Hematopoietic multipotent progenitor cell treated with erythropoietin and hydrocortisone succinate and interleukin-3 and kit ligand, for 15 days (in vitro differentiated cells): ENCODE measurements at regions not wholly inside any gene's neighbourhood (a gene's known extent, or its start where the extent isn't known, plus 50 kb on each side); places are given as distances from the start of the nearest gene placed in this dataset.
A peak's percentile ranks its signal among the peaks of the same experiment; 100 is the strongest.
"Not testable (repeated sequence)": the region's sequence is repeated elsewhere in the genome, so short reads cannot be mapped to it uniquely, and the experiment has no call there.

Experiments used
- DNase-seq: peaks from one replicate; pipeline ENCODE4 v3.0.0-alpha.2; 2015; ENCODE audit warnings: low spot score

DNA sequence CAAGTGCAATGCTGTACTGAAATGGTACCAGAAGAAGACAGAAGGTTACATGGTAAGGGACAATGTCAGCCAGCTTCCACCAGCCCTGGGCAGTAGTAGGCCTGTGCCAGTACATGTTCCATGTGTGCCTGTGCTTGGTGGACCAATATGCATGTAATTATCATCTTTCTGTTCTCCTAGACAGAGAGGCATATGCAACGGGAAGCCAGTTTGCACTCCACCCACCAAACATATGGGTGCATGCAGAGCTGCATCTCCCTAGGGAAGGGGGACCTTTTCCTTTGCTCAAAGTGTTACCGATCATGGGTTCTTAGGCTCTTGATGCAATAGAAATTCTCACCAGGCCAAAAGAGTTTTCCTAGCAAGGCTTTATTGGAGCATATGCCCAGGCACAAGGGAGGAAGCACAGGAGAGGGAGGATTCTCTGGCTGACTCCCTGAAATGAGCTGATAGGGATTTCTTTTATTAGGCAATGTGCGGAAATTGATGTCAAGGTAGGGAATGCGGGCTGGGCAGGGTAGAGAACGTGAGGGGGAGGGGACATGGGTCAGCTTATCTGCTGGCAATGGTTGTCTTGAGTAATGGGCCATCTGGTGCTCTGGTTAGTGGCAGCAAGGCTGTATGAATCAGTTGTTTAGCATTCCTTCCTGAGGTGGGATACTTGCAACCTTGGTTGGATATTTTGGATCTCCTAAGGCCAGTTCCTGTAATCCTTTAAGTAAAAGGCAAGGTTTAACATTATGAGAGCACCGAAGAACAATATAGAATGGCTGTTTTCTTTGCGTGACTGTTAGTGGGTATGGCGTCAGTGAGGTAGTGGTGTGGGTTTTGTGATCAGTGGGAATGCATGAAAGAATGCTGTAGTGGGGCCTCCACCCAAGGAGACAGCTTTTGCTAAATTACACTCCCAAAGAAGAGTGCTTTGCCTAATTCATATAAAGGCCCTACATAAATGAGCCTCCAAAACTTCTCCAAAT, 102.5 kb downstream of the CDRT15L2 start:
- not testable (repeated sequence) for DNase-seq

DNA sequence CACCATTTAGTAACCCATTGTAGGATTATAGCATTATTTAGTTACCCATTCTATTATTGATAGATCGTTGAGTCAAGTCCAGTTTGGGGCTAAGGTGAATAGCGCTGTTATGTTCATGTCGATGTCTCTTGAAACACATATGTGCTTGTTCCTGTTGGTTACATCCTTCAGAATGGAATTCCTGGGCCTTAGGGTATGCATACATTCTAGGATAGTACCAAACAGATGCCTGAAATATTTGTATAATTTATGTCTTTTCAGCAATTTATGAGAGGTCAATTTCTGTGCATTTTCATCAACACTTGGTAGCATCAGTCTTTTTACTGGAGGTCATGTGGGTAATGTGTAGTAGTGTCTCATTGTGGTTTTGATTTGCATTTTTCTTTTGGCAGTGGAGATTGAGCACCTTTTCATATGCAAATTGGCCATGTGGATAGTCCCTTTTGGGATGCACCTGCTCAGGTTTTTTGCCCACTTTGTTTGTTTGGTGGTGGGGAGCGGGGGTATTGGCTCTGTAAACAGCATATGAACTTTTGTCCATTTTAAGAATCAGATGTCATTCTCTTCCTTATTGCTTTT, 104.2 kb downstream of the CDRT15L2 start:
- DNase-seq, result not testable (repeated sequence)

DNA sequence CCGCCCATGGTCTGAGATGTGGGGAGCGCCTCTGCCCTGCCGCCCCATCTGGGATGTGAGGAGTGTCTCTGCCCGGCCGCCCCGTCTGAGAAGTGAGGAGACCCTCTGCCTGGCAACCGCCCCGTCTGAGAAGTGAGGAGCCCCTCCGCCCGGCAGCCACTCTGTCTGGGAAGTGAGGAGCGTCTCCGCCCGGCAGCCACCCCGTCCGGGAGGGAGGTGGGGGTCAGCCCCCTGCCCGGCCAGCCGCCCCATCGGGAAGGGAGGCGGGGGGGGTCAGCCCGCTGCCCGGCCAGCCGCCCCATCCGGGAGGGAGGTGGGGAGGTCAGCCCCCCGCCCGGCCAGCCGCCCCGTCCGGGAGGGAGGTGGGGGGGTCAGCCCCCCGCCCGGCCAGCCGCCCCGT, 105.5 kb downstream of the CDRT15L2 start:
- not testable (repeated sequence) for DNase-seq

DNA sequence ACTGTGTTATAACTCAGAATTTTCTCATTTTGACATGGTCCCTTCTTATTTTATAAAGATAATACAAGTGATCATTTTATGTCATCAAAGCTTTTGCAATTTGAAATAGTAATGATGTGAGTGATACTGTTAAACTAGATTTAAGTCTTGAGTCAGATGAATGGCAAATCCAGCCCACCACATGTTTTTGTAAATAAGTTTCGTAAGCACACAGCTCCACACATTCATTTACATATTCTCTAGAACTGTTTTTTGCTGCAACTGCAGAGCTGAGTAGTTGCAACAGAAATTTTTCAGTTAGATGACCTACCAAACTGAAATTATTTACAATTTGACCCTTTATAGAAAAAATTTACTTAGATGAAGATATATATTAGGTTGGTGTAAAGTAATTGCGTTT, 108.1 kb downstream of the CDRT15L2 start:
- not testable (repeated sequence) for DNase-seq

DNA sequence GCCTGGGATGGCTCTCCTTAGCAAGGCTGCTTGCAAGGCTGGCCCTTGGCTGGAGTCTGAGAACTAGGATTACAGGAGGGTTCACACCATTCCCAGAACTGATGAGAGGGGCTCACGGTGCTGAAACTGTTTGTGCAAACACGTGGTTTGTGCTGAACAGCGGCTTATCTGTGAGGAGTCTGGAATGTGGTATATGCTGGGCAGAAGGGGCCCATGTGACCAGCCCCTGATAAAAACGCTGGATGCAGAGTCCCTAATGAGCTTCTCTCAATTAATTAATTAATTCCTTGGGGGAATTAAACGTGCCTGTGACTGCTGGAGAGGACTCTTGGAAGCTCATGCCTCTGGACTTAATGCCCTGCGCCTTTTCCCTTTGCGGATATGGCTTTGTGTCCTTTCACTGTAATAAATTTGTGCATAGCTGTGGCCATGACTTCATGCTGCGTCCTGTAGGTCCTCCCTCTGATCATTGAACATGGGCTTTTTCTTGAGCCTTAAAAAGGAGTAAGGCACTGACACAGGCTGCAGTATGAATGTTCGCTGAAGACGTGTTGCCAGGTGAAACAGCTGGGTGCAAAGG, 109.7 kb downstream of the CDRT15L2 start:
- not testable (repeated sequence) for DNase-seq

DNA sequence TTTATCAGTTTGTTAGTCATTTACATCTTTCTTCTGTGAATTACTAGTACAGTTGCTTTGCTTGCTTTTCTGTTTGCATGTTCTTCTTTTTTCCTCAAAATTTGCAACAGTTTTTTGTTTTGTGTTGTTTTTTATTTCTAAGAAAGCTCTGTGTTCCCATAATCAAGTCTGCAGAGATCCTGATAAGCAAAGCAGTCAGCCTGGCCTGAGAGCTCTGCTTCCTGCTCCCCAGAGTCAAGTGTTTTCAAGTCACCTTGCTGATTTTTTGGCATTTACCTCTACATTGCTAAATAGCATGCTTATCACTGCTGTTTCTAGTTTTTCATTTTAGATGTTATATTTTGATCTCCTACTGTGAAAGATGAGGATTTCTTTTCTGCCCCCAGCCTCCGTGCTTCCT, 113.2 kb downstream of the CDRT15L2 start:
- DNase-seq, result peak; percentile 4

DNA sequence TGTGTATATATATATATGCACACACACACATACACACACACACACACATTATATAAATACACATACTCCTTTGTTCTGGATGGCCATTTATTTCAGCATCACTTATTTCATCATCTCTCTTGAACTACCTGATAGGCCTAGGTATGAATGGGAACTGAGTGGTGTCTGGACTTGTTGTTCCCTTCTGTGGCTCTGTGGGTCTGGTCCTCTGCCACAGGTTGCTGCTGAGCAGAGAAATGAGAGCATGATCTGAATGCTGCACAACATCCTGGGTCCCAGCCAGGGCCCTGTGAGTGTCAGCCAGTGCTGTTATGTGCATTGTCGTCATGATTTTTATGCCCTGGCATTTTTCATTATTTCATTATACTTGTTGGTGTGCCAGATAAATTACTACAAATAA, 116.3 kb downstream of the CDRT15L2 start:
- not testable (repeated sequence) for DNase-seq

DNA sequence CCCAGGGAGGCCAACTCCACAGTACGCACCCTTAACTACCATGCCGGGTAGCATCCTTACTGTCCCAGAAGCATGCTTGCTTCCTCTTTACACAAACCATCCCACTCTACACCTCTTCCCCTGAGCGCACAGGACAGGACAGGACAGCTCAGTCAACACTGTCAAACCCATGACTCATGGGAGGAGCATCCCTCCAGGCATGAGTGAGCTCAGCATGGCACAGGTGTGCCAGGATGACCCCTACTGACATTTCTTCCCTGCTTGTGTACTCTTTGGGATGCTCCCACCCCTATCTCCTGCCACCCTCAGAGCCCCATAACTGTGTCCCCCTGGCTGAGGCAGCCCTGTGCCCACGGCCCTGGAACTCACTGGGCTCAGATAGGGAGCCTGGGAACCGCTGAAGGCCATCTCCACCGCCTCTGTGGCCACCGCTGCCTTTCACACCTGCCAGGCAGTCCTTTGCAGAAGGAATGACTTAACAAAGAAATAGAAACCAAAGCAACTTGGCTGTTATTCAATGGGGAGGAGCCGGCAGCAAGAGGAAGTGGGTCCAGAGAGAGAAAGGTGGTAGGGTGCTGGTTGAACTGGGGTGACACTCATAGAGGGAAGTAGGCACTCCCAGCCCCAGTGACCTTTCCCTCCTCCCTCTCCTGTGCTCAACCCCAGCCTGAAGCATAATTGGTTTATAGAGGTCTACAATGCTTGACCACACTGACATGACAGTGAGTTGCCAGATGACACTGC, 119.1 kb downstream of the CDRT15L2 start:
- not testable (repeated sequence) for DNase-seq

DNA sequence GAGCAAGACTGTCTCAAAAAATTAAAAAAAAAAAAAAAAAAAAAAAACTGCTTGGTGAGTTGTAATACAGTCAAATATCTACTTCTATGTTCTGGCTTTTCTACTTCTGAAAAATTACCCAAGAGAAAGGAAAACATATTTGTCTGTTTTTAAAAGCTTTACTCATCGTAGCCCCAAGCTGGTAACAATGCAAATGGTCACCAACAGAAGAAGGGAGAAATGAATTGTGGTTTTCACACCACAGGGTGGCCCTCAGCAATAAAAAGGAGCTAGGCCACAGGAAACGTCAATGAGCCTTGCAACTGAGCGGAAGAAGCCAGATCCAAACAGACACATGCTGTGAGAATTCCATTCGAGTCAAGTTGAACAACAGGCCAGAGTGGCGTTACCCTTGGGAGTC, 121.0 kb downstream of the CDRT15L2 start:
- not testable (repeated sequence) for DNase-seq

DNA sequence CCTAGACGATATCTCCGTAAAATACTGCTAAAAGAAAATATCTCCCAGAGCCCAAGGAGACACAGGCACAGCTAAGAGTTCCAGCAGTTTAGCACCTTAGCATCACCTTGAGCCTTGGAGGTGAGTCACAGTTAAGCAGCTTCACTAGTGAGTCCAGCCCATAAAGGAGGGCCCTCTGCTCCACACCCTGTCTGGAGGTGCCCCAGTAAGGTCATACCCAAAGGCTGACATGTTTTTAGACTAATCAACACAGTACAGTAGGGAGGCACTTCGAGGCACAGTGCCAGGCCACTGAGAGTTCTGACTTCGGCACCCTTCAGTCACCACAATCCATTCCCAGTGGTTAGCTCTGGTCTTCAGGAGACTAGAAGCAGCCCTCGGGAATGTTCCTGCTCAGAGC, 121.8 kb downstream of the CDRT15L2 start:
- DNase-seq, result not testable (repeated sequence)

DNA sequence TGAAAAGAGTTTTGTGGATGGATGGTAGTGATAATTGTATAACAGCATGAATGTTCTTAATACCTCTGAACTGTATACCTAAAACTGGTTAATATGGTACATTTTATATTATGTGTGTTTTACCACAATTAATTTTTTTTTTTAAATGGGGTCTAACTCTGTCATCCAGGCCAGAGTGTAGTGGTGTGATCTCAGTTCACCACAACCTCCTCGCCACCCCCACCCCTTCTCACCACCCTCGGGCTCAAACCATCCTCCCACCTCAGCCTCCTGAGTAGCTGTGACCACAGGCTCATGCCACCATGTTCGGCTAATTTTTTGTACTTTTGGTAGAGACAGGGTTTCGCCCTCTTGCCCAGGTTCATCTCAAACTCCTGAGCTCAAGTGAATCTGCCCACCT, 123.2 kb downstream of the CDRT15L2 start:
- DNase-seq, result no peak

DNA sequence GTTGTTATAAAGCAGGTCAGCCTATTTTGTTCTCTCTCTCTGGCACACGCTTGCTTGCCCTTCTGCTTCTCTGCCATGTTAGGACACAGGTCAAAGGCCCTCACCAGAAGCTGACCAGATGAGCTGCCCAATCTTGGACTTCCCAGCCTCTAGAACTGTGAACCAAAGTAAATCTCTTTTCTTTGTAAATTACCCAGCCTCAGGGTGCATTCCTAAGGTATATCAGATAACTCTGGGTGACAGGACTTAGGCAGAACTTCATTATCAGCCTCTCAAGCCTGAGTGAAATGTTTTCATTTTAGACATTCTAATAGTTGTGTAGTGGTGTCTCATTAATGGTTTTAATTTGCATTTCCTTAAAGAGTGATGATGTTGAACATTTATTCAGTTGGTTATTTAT, 124.3 kb downstream of the CDRT15L2 start:
- DNase-seq, result no peak

DNA sequence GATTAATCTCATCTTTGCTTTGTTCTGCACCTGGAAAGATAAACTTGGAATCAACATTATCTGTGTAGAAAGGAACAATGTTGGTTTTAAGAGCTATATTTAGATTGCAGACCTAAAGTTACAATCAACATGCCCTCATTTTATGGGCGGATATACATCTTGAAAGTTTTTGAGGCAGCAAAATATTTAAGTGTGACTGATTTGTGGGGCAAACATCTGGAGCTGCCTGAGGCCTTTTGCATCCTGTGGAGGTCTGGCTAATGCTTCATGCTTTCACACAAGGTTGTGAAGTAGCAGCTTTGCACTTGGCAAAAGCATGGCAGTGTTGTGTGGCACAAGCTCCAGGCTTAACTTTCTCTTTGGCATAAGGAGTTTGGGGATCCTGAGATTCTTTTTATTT, 125.7 kb downstream of the CDRT15L2 start:
- DNase-seq, result not testable (repeated sequence)

DNA sequence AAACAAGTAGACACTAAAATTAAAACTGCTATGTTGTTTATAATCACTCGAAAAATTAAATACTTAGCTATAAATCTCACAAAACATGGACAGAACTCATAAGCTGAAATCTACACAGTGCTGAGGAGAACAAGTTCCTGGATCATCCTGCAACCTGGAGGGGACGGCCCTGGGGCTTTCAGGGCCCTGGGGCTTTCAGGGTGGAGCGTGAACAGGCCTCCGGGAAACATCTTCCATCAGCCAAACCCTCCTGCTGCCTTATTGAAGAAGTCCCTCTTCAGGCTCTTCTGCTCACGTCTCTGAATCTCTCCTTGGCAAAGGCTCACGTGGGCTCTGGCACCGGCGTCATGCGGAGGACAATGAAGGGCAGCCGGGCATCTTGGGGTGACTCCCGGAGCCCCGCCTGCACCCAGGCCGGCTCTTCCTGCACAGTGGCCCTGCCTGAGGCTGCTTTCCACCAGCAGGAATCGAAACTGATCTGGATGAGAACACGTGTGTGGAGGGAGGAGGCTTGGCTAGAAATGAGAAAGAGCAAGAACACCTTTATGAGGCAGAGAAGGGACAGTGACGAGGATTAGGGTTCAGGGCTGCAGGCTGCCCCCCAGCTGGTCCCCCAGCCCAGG, 127.3 kb downstream of the CDRT15L2 start:
- DNase-seq, result no peak

DNA sequence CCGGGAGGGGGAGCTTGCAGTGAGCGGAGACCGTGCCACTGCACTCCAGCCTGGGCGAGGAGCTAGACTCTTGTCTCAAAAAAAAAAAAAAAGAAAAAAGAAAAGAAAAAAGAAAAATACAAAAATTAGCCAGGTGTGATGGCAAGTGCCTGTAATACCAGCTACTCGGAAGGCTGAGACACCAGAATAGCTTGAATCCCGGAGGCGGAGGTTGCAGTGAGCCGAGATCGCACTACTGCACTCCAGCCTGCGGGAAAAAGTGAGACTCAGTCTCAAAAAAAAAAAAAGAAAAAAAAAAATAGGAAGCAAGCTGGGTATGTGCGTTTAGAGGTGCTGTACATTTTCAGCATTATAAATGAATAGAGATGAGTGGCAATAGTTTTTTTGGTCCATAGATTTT, 129.3 kb downstream of the CDRT15L2 start:
- DNase-seq, result not testable (repeated sequence)

DNA sequence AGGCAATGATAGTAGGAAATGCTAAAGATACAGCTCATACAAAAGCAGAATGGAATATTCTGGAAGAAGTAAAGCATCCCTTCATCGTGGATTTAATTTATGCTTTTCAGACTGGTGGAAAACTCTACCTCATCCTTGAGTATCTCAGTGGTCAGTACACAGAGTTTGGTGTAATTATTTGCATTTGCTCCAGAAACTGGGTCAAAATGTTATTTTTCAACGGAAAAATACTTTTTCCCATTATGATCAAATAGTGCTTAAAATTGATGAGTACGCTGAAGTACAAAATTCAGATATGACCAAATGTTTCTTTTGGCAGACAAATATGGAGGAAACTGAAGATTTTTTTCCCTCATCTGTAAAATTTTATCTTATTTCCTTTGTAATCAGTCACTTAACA, 137.0 kb downstream of the CDRT15L2 start:
- not testable (repeated sequence) for DNase-seq

DNA sequence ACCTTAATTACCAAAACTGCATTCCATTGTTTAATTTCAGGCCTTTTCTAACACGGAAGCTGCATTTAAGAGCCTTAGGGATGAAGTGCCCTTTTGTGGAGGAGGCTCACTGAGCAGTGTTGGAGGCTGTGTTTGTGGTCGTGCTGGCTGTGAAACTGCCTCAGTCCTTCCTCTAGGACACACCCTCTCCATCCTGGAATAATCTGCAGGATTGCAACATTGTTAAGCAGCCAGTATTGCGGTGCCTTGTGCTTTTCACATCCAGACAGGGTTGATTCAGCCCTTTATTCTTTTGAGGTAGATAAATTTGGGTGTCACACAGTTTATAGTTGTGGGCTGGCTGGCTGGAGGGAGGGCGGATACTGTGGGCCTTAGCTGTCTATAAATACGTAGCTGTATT, 141.6 kb downstream of the CDRT15L2 start:
- DNase-seq, result no peak

DNA sequence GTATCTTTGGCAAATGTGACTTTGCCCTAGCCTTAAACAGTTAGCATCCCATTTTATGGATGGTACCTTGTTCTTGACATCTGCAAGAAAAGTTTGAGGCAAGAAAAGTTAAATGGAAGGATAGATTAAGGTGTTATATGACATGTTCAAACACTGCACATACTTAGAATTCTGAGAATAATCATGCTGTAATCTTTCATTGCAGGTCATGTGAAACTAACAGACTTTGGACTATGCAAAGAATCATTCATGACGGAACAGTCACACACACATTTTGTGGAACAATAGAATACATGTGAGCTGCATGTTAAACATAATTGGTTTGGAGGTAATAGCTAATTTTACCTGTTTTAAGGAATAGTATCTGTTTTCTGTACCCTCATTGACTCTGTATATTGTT, 144.9 kb downstream of the CDRT15L2 start:
- DNase-seq, result not testable (repeated sequence)

DNA sequence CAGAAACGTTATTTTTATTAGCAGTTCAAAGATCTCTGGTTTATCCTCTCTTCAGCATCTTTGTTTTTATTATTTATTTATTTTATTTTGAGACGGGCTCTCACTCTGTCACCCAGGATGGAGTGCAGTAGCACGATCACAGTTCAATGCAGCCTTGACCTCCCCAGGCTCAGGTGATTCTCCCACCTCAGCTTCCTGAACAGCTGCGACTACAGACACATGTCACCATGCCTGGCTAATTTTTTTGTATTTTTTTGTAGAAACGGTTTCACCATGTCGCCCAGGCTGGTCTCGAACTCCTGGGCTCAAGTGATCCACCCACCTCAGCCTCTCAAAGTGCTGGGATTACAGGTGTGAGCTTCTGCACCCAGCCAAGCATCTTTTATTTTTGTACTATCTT, 147.7 kb downstream of the CDRT15L2 start:
- not testable (repeated sequence) for DNase-seq

DNA sequence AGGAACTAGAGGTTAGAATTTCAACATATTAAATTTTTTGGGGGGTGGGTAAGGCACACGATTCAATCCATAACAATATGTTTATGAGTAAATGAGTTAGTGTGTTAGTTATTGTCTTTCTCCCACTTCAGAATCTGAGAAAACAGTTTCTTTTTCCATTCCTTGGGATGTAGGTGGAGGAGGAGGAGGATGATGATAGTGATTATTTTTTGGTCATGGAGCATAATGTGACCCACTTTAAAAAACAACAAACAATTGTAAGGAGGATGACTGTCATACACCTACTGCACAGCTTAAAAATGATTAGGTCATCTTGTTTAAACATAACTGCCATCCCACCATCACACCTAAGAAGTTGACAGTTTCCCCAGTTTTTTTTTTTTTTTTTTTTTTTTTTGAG, 148.7 kb downstream of the CDRT15L2 start:
- no peak for DNase-seq

DNA sequence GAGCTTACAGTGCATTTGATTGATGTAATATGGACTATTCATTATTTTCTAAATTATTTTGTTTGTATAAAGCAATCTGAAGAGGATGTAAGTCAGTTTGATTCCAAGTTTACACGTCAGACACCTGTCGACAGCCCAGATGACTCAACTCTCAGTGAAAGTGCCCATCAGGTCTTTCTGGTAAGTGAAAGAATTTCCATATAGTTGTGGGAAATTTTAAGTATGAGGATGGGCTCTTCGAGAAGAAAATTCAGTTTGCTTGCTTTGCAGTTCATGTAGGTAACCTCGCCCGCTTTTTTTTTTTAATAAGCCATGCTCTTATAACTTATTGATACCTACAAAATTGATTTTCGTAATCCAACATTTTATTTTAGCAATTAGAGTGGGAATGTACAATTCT, 151.6 kb downstream of the CDRT15L2 start:
- not testable (repeated sequence) for DNase-seq

DNA sequence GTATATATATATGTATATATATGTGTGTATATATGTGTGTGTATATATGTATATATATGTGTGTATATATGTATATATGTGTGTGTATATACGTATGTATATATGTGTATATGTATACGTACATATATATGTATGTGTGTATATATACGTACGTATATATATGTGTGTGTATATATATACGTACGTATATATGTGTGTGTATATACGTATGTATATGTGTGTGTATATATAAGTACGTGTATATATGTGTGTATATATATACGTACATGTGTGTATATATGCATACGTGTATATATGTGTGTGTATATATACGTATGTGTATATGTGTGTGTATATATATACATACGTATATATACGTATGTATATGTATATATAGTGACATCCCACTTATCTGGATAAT, 154.4 kb downstream of the CDRT15L2 start:
- DNase-seq, result no peak
